ENCODE measurements at regions not wholly inside any gene's neighbourhood (a gene's known extent, or its start where the extent isn't known, plus 50 kb on each side); places are given as distances from the start of the nearest gene placed in this dataset.
"Not testable (repeated sequence)": the region's sequence is repeated elsewhere in the genome, so short reads cannot be mapped to it uniquely, and the experiment has no call there.

DNA sequence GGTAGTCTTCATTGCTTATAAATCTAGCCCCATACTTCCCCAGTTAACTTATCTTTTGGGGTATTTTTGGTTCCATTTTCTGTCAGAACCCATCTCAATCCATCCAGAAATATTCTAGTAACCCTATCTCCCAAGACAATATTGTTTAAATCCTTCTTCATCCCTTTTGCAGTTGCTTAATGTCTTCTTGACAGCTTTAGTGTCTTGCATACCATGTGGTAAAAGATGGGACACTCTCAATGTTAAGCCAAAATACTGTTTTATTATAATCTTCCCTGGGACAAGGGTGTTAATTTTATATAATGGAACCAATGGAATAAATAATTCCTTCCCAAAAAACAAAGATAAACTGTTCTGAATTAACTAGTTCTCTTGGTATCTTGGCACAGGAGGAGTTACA is 450.2 kb downstream of the CCER1 start:
- no peak for DNase-seq (ENCODE audit: low spot score)

GRCh38 chr12:90502070-90502469 is 452.9 kb downstream of the CCER1 start:
- DNase-seq (ENCODE audit: low spot score): no peak

DNA sequence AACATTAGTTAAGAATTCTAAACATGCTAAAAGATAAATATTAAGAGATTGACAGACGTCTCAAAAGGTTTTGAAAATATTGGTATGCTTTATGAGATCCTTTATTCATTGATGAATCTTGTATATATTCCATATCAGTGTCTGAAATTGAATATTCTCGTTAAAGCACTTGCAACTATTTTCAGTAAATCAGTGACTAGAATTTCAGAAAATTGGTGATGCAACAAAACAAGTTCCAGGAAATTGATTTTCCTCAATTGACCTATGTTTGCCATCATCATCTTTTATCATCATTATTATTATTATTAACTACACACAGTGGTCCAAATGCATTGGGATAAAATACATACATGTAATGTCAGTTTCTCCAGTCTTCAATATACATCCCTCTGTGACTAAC is 453.6 kb downstream of the CCER1 start:
- DNase-seq (ENCODE audit: low spot score): no peak

DNA sequence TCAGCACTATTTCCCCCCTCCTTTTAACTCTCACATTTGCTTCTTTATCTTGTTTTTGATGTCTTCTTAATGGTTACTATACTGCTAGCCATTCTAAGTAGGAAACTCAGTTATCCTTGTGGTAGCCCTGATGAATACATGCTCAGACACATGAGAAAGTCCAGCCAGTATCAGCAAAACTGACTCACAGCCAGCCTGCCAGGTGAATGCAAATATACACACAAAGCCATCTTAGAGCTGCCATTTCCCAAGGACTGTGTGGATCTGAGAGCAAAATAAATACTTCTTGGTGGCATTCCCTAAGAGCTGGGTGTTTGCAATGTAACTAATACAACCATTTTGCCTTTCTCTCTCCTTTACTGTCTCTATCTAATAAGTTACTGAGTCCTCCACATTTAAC is 455.2 kb downstream of the CCER1 start:
- no peak for DNase-seq (ENCODE audit: low spot score)

DNA sequence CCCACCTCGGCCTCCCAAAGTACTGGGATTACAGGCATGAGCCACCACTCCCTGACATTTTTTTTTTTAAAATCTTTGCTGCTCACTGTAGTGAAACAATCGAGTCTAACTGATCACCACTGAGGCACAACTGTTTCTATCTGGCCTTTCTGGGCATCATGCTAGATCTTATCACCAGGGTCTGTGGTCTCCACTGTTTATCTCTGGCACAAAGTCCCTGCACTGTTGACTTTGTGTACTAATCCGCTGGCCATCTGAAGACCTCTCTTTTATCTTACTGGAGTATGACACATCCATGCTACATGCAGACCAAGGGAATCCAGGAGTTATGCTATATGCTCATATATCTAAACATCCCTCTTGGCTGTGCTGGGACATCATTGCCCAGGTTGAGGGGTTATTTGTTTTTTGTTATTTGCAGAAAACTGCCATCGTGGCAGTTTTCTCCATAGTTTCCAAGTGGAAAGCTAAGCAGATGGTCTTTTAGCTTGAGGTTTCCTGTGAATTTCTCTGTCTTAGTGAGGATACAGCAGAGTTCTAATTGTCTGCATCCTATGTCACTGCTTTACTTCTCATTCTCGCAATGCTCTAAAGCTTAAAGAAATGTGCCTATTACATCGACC is 456.9 kb downstream of the CCER1 start:
- DNase-seq (ENCODE audit: low spot score): no peak

- no peak for DNase-seq (ENCODE audit: low spot score)
These were observed 464.6 kb downstream of the CCER1 start for GRCh38 chr12:90490355-90490754.

DNA sequence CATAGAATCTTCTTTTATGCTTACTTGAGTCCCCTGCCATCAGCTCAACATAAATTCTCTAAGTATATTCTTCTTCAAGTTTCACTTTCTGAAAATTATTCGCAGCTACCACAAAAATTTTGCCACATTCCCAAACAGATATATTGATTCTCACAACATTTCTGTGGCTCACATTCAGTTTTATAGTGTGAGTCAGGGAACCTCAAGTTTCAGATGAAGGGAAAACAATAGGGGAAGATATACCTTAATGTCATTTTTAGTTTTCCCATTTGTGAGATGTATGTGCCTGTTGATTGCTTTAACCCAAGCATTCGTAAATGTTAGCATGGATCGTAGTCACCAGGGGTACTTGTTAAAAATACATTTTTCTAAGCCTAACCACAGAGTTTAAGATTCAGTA is 465.8 kb downstream of the CCER1 start:
- no peak for DNase-seq (ENCODE audit: low spot score)

- no peak for DNase-seq (ENCODE audit: low spot score)
These were observed 469.4 kb downstream of the CCER1 start for GRCh38 chr12:90485560-90485959.

- DNase-seq (ENCODE audit: low spot score): no peak
These were observed 470.9 kb downstream of the CCER1 start for GRCh38 chr12:90484094-90484493.

DNA sequence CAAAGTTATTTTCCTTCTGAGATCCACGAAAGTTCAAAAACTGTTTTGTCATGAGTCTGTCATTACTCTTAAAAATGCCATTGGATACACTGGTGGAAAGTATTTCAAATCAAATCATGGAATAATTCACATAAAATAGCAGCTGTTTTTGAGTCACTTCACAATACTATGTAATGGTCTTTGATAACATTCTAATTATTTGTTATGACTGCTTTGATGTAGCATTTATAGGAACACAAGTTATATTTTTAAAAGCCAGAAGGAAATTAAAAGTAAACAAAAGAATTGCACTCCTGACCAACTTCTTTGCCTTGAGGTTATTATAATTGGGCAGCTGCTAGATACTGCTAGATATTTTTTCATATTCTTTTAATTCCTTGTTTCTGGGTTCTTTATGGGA is 473.2 kb downstream of the CCER1 start:
- DNase-seq (ENCODE audit: low spot score): no peak

DNA sequence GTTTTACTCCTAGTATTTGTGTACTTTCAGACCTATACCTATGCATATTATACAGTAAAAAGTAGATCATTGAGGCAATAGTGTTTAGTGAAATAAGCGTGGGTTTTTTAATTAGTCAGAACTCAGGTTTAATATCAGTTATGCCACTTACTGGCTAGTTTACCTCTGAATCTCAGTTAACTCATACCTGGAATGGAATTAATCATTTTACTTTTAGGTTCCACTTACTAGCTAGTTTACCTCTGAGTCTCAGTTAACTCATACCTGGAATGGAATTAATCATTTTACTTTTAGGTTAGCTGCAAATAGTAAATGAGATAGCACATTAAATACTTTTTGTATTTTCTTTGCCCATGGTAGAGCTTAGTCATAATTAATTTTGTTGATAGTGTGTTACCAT is 475.7 kb downstream of the CCER1 start:
- no peak for DNase-seq (ENCODE audit: low spot score)

DNA sequence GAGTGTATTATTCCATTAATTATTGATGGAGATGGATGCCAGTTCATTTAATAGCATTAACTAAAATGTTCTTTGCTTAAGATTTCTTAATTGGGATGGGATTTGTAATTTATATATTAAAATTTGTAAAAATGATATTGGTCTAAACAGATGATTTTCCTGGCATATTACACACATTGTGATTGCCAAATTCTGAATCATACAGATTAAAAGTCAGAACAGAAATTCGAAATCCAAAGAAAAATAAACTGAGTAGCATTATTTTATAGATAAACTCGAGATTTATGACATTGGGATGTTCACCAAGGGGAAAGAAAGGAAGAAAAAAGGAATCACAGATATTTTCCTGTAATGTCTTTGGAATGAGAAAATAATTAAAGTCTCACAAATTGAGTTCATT is 481.1 kb downstream of the CCER1 start:
- DNase-seq (ENCODE audit: low spot score): no peak

DNA sequence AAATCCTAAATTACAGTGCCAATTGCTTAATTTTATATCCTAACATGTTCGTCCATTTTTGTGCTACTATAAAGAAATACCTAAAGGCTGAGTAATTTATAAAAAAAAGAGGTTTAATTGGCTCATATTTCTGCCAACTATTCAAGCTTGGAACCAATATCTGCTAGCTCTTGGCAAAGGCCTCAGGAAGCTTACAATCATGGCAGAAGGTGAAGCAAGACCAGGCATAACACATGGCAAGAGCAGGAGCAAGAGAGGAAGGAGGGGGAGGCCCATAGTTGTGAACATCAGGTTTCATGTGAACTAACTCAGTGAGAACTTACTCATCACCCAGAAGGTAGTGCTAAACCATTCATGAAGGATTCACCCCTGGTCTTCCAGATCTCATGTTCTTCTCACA is 494.3 kb downstream of the CCER1 start:
- no peak for DNase-seq (ENCODE audit: low spot score)

GRCh38 chr12:90456248-90456647 is 498.7 kb downstream of the CCER1 start:
- DNase-seq (ENCODE audit: low spot score): no peak

DNA sequence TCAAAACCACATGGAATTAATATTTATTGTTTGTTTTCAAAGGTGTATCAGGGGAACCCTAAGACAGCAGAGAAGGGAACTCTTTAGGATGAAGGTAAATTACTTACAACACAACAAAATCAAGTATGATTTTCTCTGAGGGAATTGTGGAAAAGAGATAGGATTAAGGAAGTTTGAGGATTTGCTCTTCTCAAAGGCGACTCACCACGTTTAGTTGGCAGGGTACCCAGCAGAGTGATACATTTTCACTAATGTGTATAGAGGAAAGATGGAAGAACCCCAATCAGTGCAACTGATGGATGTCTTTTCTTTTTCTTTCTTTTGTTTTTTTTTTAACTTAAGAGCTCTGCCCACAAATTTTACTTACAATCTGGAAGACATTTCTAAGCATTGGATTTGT is 499.2 kb downstream of the CCER1 start:
- no peak for DNase-seq (ENCODE audit: low spot score)

DNA sequence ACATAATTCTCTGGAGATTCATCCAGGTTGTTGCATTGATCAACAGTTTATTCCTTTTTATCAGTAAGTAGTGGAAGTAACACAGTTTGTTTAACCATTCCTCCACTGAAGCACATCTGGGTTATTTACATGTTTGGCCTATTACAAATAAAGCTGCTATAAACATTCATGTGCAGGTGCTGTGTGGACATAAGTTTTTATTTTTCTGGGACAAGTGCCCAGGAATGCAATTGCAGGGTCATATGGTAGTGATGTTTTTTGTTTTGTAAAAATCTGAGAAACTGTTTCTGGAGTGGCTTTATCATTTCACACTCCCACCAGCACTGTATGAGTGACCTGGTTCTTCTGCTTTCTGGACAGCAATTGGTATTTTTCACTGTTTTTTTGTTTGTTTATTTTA is 505.4 kb downstream of the CCER1 start:
- DNase-seq (ENCODE audit: low spot score): no peak

- DNase-seq (ENCODE audit: low spot score): not testable (repeated sequence)
These were observed 511.5 kb downstream of the CCER1 start for GRCh38 chr12:90443466-90443865.

DNA sequence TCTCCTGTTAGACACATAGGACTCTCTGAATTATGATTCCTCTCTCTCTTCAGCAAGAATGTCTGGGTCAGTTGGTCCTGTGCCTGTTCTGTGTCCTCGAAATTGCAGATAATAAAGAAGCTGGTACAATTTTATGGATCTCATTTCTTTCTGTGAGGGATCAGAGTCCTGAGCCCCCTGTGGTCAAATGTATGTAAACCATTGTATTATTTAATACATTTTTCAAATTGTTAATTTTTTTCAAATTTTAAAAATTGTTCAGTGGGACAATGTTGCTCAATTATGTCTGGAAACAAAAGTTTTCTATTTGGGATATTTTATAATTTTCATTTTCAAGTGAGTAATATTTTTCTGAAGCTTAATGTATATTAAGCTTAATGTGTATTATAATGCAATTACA is 513.5 kb downstream of the CCER1 start:
- DNase-seq (ENCODE audit: low spot score): no peak

- DNase-seq (ENCODE audit: low spot score): no peak
These were observed 526.1 kb downstream of the CCER1 start for GRCh38 chr12:90428881-90429280.

DNA sequence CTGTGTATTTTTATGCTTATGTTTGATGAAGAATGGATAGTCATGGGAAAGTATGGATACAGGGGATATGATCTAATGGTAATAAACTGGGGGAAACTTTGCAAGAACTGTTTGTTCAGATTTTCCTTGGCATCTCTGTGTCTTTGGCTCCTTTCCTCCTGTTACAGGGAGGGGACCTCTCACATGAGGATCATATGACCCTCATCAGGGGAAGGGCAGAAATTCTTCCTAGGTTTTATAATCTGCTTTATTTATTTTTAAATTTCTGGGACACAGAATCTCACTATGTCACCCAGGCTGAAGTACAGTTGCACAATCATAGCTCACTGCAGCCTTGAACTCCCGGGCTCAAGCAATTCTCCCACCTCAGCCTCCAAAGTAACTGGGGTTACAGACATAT is 526.5 kb downstream of the CCER1 start:
- no peak for DNase-seq (ENCODE audit: low spot score)

DNA sequence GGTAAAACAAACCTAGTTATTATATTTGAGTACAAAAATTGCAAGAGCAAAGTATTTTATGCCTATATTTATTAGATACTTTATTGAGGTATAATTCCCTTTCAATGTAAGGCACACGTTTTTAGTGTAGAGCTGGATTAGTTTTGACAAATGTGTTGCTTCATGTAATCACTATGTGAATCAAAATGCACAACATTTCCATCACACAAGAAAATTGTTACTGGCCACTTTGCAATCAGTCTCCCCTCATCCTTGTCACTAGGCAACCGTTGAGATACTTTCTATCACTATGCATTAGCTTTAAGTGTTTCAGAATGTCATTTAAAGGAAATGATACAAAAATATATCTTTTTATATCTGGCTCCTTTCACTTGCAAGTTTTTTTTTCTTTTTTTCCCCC is 531.0 kb downstream of the CCER1 start:
- no peak for DNase-seq (ENCODE audit: low spot score)

- DNase-seq (ENCODE audit: low spot score): no peak
These were observed 544.0 kb downstream of the CCER1 start for GRCh38 chr12:90410962-90411361.

- DNase-seq (ENCODE audit: low spot score): no peak
These were observed 547.1 kb downstream of the CCER1 start for GRCh38 chr12:90407841-90408240.

DNA sequence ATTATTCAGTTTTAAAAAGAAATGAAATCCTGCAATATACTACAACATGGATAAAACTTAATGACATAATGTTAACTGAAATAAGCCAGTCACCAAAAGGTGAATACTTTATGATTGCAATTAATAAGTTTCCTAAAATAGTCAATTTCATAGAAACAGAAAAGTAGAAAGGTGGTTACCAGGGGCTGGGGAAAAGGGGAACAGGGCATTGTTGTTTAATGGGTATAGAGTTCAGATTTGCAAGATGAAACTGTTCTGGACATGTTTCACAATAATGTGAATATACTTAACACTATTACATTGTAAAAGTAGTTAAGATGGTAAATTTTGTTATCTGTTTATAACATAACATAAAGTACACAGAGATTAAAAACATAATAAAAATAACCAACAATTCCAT is 550.9 kb downstream of the CCER1 start:
- no peak for DNase-seq (ENCODE audit: low spot score)

GRCh38 chr12:90401185-90401584 is 553.8 kb downstream of the CCER1 start:
- DNase-seq (ENCODE audit: low spot score): no peak
